Tibial nerve (tissue), 4 donors: ENCODE measurements at regions not wholly inside any gene's neighbourhood (a gene's known extent, or its start where the extent isn't known, plus 50 kb on each side); places are given as distances from the start of the nearest gene placed in this dataset.

Source experiments
- DNase-seq, 2 donors: peaks; one replicate each; pipeline ENCODE4 v3.0.0-alpha.2; 2019; ENCODE audit warnings: low spot score in 2 of 2
- H3K27ac ChIP-seq, 4 donors: fragments of 200-600 bp; sonication (generic) in 3 of 4; one replicate each; pipeline ENCODE4 v1.5.1; 2017 to 2019; ENCODE audit warnings: mild to moderate bottlenecking in 1 of 4
- H3K27me3 ChIP-seq, 2 donors: fragments of 200-600 bp; sonication (generic) in 1 of 2; one replicate each; pipeline versions ENCODE4 v1.5.1 to v1.6.0; 2017 to 2019
- H3K36me3 ChIP-seq, 3 donors: fragments of 200-600 bp; sonication (generic); one replicate each; pipeline ENCODE4 v1.5.1; 2018 to 2019
- H3K4me1 ChIP-seq, 4 donors: fragments of 200-600 bp; sonication (generic) in 3 of 4; one replicate each; pipeline ENCODE4 v1.5.1; 2017 to 2019
- H3K4me3 ChIP-seq, 4 donors: fragments of 200-600 bp; sonication (generic) in 3 of 4; one replicate each; pipeline ENCODE4 v1.5.1; 2017 to 2019; ENCODE audit warnings: mild to moderate bottlenecking in 1 of 4, moderate library complexity in 1 of 4
- H3K9me3 ChIP-seq, 4 donors: fragments of 200-600 bp; sonication (generic) in 3 of 4; one replicate each; pipeline ENCODE4 v1.5.1; 2017 to 2019
- EP300 ChIP-seq, 2 donors: sonication (generic); formaldehyde crosslinking; IDR thresholded peaks; one replicate each; pipeline ENCODE4 v1.6.1; 2017; ENCODE audit warnings: antibody characterized with exemption in 2 of 2, mild to moderate bottlenecking in 1 of 2
- POLR2A ChIP-seq, 2 donors: fragments of 450-650 bp; IDR thresholded peaks; one replicate each; pipeline ENCODE4 v1.6.1; 2017; ENCODE audit warnings: antibody characterized with exemption in 2 of 2, mild to moderate bottlenecking in 2 of 2, moderate library complexity in 2 of 2
- WGBS, 2 donors: methylation state at CpG; one replicate each; pipeline ENCODE4 v1.1.5; 2018; 5-methylcytosine and 5-hydroxymethylcytosine counted together
- TF ChIP-seq, protein P1 (sequence below), 5 experiments: fragments of 200-600 bp in 3 of 5; fragments of 450-650 bp in 2 of 5; sonication (generic) in 3 of 5; IDR thresholded peaks; one replicate each; pipeline ENCODE4 v1.5.1; 2016 to 2019; ENCODE audit warnings: antibody characterized with exemption in 5 of 5, mild to moderate bottlenecking in 3 of 5, moderate library complexity in 2 of 5

DNA sequence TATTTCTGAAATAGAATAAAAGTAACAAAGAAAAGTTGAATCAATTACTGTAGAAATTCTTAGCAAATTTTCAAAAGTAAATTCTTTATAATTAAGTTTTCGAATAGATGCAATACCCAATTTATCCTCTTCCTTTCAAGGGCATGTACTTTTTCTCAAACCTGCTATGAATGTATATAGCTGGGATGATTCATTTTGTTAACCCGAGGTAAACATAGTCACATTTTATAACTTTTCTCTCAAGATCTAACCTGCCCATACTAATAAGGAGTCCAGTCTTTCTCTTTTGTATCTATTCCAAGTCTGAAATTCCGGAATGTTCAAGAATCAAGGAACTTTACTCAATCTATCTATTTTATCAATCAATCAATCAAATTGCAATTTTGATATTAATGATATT lies 1072.9 kb downstream of the REEP3 start:
- no peak for DNase-seq
- Histone ChIP-seq H3K36me3 (no peaks in the 10 kb centered on the region), H3K4me1 (no peaks in the 10 kb centered on the region), H3K4me3 (no peak overlapping the region), H3K27me3 (no peaks in the 10 kb centered on the region), H3K27ac (no peak overlapping the region), H3K9me3 (no peaks in the 10 kb centered on the region)
- TF ChIP-seq EP300 (IDR thresholded peaks at IDR 0.05) (no peak), POLR2A (IDR thresholded peaks at IDR 0.05) (no peak)
- TF ChIP-seq, protein P1, sequence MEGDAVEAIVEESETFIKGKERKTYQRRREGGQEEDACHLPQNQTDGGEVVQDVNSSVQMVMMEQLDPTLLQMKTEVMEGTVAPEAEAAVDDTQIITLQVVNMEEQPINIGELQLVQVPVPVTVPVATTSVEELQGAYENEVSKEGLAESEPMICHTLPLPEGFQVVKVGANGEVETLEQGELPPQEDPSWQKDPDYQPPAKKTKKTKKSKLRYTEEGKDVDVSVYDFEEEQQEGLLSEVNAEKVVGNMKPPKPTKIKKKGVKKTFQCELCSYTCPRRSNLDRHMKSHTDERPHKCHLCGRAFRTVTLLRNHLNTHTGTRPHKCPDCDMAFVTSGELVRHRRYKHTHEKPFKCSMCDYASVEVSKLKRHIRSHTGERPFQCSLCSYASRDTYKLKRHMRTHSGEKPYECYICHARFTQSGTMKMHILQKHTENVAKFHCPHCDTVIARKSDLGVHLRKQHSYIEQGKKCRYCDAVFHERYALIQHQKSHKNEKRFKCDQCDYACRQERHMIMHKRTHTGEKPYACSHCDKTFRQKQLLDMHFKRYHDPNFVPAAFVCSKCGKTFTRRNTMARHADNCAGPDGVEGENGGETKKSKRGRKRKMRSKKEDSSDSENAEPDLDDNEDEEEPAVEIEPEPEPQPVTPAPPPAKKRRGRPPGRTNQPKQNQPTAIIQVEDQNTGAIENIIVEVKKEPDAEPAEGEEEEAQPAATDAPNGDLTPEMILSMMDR (IDR thresholded peaks at IDR 0.05), result no peak
- 90 to 91% methylated on average over 3 of the region's 3 CpGs for WGBS, 2 donors

DNA sequence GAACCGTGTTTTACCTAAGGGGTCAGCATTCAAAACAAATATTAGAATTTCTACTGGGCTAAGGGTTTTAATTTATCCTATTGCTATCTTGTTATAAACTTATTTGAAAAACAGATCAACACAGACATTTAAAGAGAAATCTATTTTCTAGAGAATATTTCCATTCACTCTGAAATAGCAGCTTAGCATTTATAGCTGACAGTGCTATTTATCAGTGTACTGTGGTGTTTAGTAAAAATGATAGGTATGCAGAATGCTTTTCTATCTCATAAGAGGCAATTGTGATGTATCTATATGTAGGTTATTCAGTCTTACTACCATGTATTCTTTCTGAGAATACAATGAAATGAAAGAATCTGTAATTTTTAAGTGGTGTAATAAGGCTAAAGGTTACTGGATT lies 1077.4 kb downstream of the REEP3 start:
- WGBS, 2 donors, result 47 to 48% methylated on average over 1 of the region's 1 CpG
- no peaks in the 10 kb centered on the region for H3K9me3 ChIP-seq

DNA sequence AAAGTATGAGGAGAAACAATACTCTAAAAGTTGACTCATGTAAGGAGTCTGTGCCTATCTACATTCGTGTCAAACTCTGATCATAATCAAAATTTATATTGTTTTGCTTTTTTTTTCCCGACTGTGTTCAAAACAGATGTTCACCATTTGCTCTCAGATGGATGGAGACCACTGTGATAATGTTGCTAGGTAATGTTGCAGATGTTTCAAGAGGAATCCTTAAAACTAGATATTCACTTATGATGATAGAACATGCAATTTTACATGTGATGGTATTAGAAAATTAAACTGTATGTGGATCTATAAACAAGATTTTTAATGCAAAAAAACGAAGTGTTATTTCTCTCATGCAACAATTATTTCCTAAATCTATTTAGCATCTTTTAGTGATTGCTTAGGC lies 1080.1 kb downstream of the REEP3 start:
- Histone ChIP-seq H3K36me3 (no peaks in the 10 kb centered on the region), H3K4me1 (no peaks in the 10 kb centered on the region), H3K27me3 (no peaks in the 10 kb centered on the region), H3K27ac (no peak overlapping the region), H3K9me3 (no peaks in the 10 kb centered on the region), H3K4me3 (no peak overlapping the region)
- WGBS, 2 donors, result 63 to 71% methylated on average over 3 of the region's 3 CpGs
- TF ChIP-seq, protein P1 (IDR thresholded peaks at IDR 0.05), result no peak
- no peak for TF ChIP-seq POLR2A (IDR thresholded peaks at IDR 0.05)
- no peak for TF ChIP-seq EP300 (IDR thresholded peaks at IDR 0.05)
- no peak for DNase-seq

More for the DNA sequence above, 1077.4 kb downstream of the REEP3 start:
- TF ChIP-seq, protein P1 (IDR thresholded peaks at IDR 0.05), result no peak
- TF ChIP-seq POLR2A (IDR thresholded peaks at IDR 0.05) (no peak), EP300 (IDR thresholded peaks at IDR 0.05) (no peak)
- no peak for DNase-seq
- Histone ChIP-seq H3K27me3 (no peaks in the 10 kb centered on the region), H3K4me1 (no peaks in the 10 kb centered on the region), H3K27ac (no peak overlapping the region), H3K36me3 (no peaks in the 10 kb centered on the region), H3K4me3 (no peak overlapping the region)

DNA sequence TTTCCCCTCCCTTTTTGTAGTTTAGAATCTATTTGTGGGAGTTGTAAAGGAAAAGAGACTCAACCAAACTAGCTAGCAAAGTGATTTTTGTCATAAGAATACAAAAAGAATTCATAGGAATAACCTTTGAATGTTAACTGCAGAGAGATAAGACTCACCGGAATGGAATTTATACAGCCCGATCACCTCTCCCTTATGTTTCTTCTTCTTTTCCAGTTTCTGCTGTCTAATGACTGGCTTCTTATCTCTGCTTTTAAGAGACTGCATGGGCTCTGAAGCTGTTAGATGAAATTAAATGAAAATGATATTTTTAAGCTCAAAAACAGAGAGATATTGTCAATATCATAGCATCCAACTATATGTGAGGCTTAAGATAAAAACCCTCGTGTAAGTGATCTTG lies 1095.9 kb downstream of the REEP3 start:
- Histone ChIP-seq H3K4me3 (no peak overlapping the region), H3K27ac (no peak overlapping the region), H3K9me3 (no peaks in the 10 kb centered on the region), H3K36me3 (no peaks in the 10 kb centered on the region), H3K27me3 (no peaks in the 10 kb centered on the region), H3K4me1 (no peaks in the 10 kb centered on the region)
- no peak for DNase-seq
- TF ChIP-seq, protein P1 (IDR thresholded peaks at IDR 0.05), result no peak
- no peak for TF ChIP-seq POLR2A (IDR thresholded peaks at IDR 0.05)
- TF ChIP-seq EP300 (IDR thresholded peaks at IDR 0.05), result no peak
- 59 to 70% methylated on average over 3 of the region's 3 CpGs for WGBS, 2 donors

DNA sequence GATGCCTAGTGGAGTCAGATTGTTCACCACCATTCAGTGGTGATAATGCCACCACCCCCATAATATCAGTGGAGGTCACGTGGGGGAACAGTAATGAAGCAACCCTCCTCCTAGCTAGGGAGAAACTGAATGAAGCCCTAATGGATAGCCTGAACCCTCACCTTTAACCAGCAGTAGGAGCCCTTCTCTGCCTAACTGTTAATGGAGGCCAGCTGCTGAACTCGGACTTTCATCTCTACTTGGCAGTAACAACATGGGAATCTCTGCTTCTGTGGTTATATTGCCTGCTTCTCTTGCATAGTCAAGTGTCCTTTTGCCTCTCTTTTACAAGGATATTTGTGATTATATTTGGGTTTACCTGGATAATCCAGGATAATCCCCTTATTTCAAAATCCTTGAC lies 1097.9 kb downstream of the REEP3 start:
- no peak overlapping the region for H3K4me3 ChIP-seq
- H3K27me3 ChIP-seq, result no peaks in the 10 kb centered on the region
- TF ChIP-seq POLR2A (IDR thresholded peaks at IDR 0.05) (no peak), EP300 (IDR thresholded peaks at IDR 0.05) (no peak)
- TF ChIP-seq, protein P1 (IDR thresholded peaks at IDR 0.05), result no peak
- 57 to 68% methylated on average over 1 to 2 of the region's 2 CpGs for WGBS, 2 donors
- H3K36me3 ChIP-seq, result no peaks in the 10 kb centered on the region
- no peak overlapping the region for H3K27ac ChIP-seq
- H3K9me3 ChIP-seq, result no peaks in the 10 kb centered on the region
- no peak for DNase-seq
- H3K4me1 ChIP-seq, result no peaks in the 10 kb centered on the region
